ENCODE measurements at regions not wholly inside any gene's neighbourhood (a gene's known extent, or its start where the extent isn't known, plus 50 kb on each side); places are given as distances from the start of the nearest gene placed in this dataset.

- no peak for TF ChIP-seq ZNF274 (IDR thresholded peaks at IDR 0.05; ENCODE audit: low read depth, low read length)
- no peak for TF ChIP-seq YY1 (IDR thresholded peaks at IDR 0.05; ENCODE audit: insufficient read depth, insufficient read length)
- TF ChIP-seq SUZ12 (IDR thresholded peaks at IDR 0.05; ENCODE audit: extremely low read depth, insufficient read depth, insufficient read length), result no peak
Measured at GRCh38 chr12:115228434-115228833, 544.5 kb upstream of the TBX3 start.

Measured in NT2/D1 (cell line).